K562 (cell line): ENCODE measurements at regions not wholly inside any gene's neighbourhood (a gene's known extent, or its start where the extent isn't known, plus 50 kb on each side); places are given as distances from the start of the nearest gene placed in this dataset.

ENCODE experiments used
- ATAC-seq: fragments of 200-7000 bp; cut with Tn5 transposase; 3 replicates; pipeline ENCODE4 v1.9.1; 2020; ENCODE audit warnings: moderate library complexity
- BruUV-seq: library from RNA; stranded (reverse); fragments of 400-500 nt; replicated peaks from 2 replicates; lab custom pipeline; 2021; lab: Mats Ljungman, UMichigan
- CTCF ChIA-PET: fragments of 300-600 bp; formaldehyde crosslinking; extraction: SDS; loops from one replicate; lab custom pipeline; 2021; ENCODE audit warnings: low intra/inter-chr PET ratio; lab: Yijun Ruan, JAX
- POLR2A ChIA-PET: fragments of 300-600, 350-650 bp; sonication (Branson Sonifier 250); formaldehyde crosslinking; extraction: SDS; loops from one replicate; lab custom pipeline; 2021; ENCODE audit warnings: antibody characterized with exemption, inconsistent platforms; lab: Yijun Ruan, JAX
- DNase-seq, 4 experiments: peaks; one replicate each; pipeline versions ENCODE4 v3.0.0 to v3.0.0-alpha.2; 2011 to 2018; ENCODE audit warnings: low spot score in 3 of 4, mixed read lengths in 3 of 4; ENCODE audit errors: extremely low read depth in 1 of 4
- FAIRE-seq: peaks from 2 replicates; lab custom pipeline; 2011; peaks lifted over from hg19 to GRCh38; lab: Jason Lieb, UNC
- H2AFZ ChIP-seq: 2 replicates; pipeline ENCODE4 v1.6.0; 2011; ENCODE audit warnings: low read depth, low read length, control low read depth, inconsistent platforms
- H3K27ac ChIP-seq: fragments of 200-600 bp; 3 replicates; pipeline ENCODE4 v1.8.0; 2011; ENCODE audit warnings: low read depth, mild to moderate bottlenecking, control low read depth, inconsistent platforms, low read length, moderate library complexity, mixed read lengths; ENCODE audit errors: extremely low read depth
- H3K27me3 ChIP-seq, 2 experiments: fragments of 300-600 bp in 1 of 2; 2 replicates in 1 of 2; 3 replicates in 1 of 2; pipeline versions ENCODE4 v1.6.0 to v1.8.0; 2011; ENCODE audit warnings: inconsistent platforms in 2 of 2, low read length in 2 of 2, mild to moderate bottlenecking in 1 of 2, mixed read lengths in 1 of 2, moderate library complexity in 1 of 2; ENCODE audit not compliant: control insufficient read depth in 2 of 2, insufficient read depth in 2 of 2
- H3K36me3 ChIP-seq: fragments of 300-600 bp; 3 replicates; pipeline ENCODE4 v1.8.0; 2011; ENCODE audit warnings: mild to moderate bottlenecking, low read length, inconsistent platforms; ENCODE audit not compliant: control insufficient read depth, insufficient read depth
- H3K4me1 ChIP-seq, 2 experiments: fragments of 200-600 bp in 1 of 2; replicated peaks in 1 of 2; 2 replicates in 1 of 2; 3 replicates in 1 of 2; pipeline versions ENCODE4 v1.5.1 to v1.8.0; 2011; ENCODE audit warnings: inconsistent platforms in 2 of 2, low read length in 2 of 2, mild to moderate bottlenecking in 1 of 2, mixed read lengths in 1 of 2, moderate library complexity in 1 of 2; ENCODE audit not compliant: control insufficient read depth in 2 of 2, insufficient read depth in 2 of 2
- H3K4me2 ChIP-seq: 2 replicates; pipeline ENCODE4 v1.6.1; 2011; ENCODE audit warnings: low read length, control low read depth, inconsistent platforms, mixed read lengths; ENCODE audit not compliant: insufficient read depth
- H3K4me3 ChIP-seq: fragments of 200-600 bp; sonication (generic), shearing (Covaris generic); 2 replicates; pipeline ENCODE4 v1.5.1; 2016; ENCODE audit warnings: control low read depth, inconsistent platforms
- H3K79me2 ChIP-seq: fragments of 200-600 bp; 3 replicates; pipeline ENCODE4 v1.8.0; 2011; ENCODE audit warnings: low read length, inconsistent platforms; ENCODE audit not compliant: control insufficient read depth, insufficient read depth
- H3K9ac ChIP-seq, 2 experiments: 2 replicates each; pipeline versions ENCODE4 v1.6.0 to v1.6.1; 2011; ENCODE audit warnings: low read depth in 2 of 2, low read length in 2 of 2, control low read depth in 1 of 2, inconsistent platforms in 1 of 2, mild to moderate bottlenecking in 1 of 2, mixed read lengths in 1 of 2; ENCODE audit not compliant: insufficient read depth in 1 of 2
- H3K9me1 ChIP-seq: one replicate; pipeline ENCODE4 v1.6.0; 2011; ENCODE audit warnings: inconsistent platforms, mild to moderate bottlenecking, low read length, moderate library complexity; ENCODE audit not compliant: control insufficient read depth, insufficient read depth
- H3K9me3 ChIP-seq: replicated peaks from 2 replicates; pipeline ENCODE4 v1.5.1; 2011; ENCODE audit warnings: low read depth, low read length, inconsistent platforms; ENCODE audit not compliant: control insufficient read depth, insufficient read depth
- H4K20me1 ChIP-seq: replicated peaks from 2 replicates; pipeline ENCODE4 v1.6.1; 2011; ENCODE audit warnings: low read length, inconsistent platforms, mixed read lengths; ENCODE audit not compliant: control insufficient read depth, insufficient read depth
- ASH1L ChIP-seq: fragments of 450-650 bp; IDR thresholded peaks from 2 replicates; pipeline ENCODE4 v1.6.1; 2018; ENCODE audit warnings: borderline replicate concordance, mild to moderate bottlenecking, low read depth; ENCODE audit not compliant: partially characterized antibody
- ATF3 ChIP-seq, 2 experiments: fragments of 450-650 bp in 1 of 2; sonication (generic) in 1 of 2; formaldehyde crosslinking in 1 of 2; IDR thresholded peaks in 1 of 2; conservative IDR thresholded peaks in 1 of 2; 2 replicates each; pipeline versions ENCODE4 v1.6.1 to v1.8.1; 2016 to 2023; ENCODE audit warnings: mild to moderate bottlenecking in 2 of 2, moderate library complexity in 2 of 2, inconsistent platforms in 1 of 2, missing genetic modification reagents in 1 of 2
- CEBPG ChIP-seq, 3 experiments: fragments of 200-800 bp in 1 of 3; sonication (Bioruptor generic) in 1 of 3; sonication (generic) in 1 of 3; formaldehyde crosslinking in 1 of 3; IDR thresholded peaks in 2 of 3; conservative IDR thresholded peaks in 1 of 3; 2 replicates each; pipeline versions ENCODE4 v1.6.1 to v1.8.0; 2016 to 2022; ENCODE audit warnings: missing compliant biosample characterization in 2 of 3, missing genetic modification characterization in 2 of 3, mild to moderate bottlenecking in 1 of 3, missing genetic modification reagents in 1 of 3
- CSDE1 ChIP-seq, 2 experiments: fragments of 450-650 bp; IDR thresholded peaks; 2 replicates each; pipeline ENCODE4 v1.6.1; 2016; ENCODE audit warnings: mild to moderate bottlenecking in 1 of 2
- FOSL1 ChIP-seq: fragments of 200-800 bp; sonication (Bioruptor generic); conservative IDR thresholded peaks from 2 replicates; pipeline ENCODE4 v1.6.1; 2016; ENCODE audit warnings: missing genetic modification characterization, missing compliant biosample characterization
- JUND ChIP-seq, 2 experiments: IDR thresholded peaks; 2 replicates in 1 of 2; 3 replicates in 1 of 2; pipeline ENCODE4 v1.6.1; 2011; ENCODE audit warnings: borderline replicate concordance in 2 of 2, low read depth in 2 of 2, low read length in 2 of 2, improper control_type of control experiment in 1 of 2, missing biosample characterization in 1 of 2, missing genetic modification characterization in 1 of 2, missing genetic modification reagents in 1 of 2
- MCM5 ChIP-seq: fragments of 450-650 bp; IDR thresholded peaks from 2 replicates; pipeline ENCODE4 v1.6.1; 2016; ENCODE audit warnings: low read depth
- PTRF ChIP-seq: fragments of 450-650 bp; IDR thresholded peaks from 2 replicates; pipeline ENCODE4 v1.6.1; 2016; ENCODE audit warnings: mild to moderate bottlenecking, missing genetic modification characterization, missing compliant biosample characterization
- TFAP4 ChIP-seq: sonication (generic); formaldehyde crosslinking; IDR thresholded peaks from 2 replicates; pipeline ENCODE4 v1.8.0; 2022; ENCODE audit warnings: missing genetic modification reagents, mild to moderate bottlenecking, moderate library complexity, borderline replicate concordance
- ZNF384 ChIP-seq: IDR thresholded peaks from 2 replicates; pipeline ENCODE4 v1.6.1; 2012; ENCODE audit warnings: low read depth, low read length, improper control_type of control experiment
- WGBS: fragments of 100-300 bp; shearing (Covaris generic); methylation state at CpG from one replicate; pipeline ENCODE4 v1.1.6; 2016; ENCODE audit warnings: low coverage, mixed read lengths; ENCODE audit not compliant: insufficient coverage; ENCODE audit errors: missing lambda C conversion rate; 5-methylcytosine and 5-hydroxymethylcytosine counted together
- in situ Hi-C: fragments of 300-500 bp; cut with MboI; formaldehyde crosslinking; loops from 4 replicates; pipeline ENCODE4 v1.15.0; 2018; ENCODE audit warnings: inconsistent platforms, mixed read lengths
- intact Hi-C: fragments of 100-400 bp; cut with micrococcal nuclease; formaldehyde crosslinking; loops from 2 replicates; pipeline ENCODE4 v1.14.2; 2022

- CTCF ChIA-PET: no interaction called here
- Histone ChIP-seq H3K9me1 (no peaks in the 10 kb centered on the region), H3K9ac (no peak overlapping the region), H3K4me2 (no peak overlapping the region)
- DNase-seq: peak in 1 of 4 experiments; percentile 22
- TF ChIP-seq PTRF (tag): no peak
- no peak for TF ChIP-seq ASH1L
- peak; percentile 74 for TF ChIP-seq FOSL1 (tag)
- TF ChIP-seq ZNF384: peak; percentile 60; the same call in 1 of the 2 replicates
- no peak; the same call in 1 of the 2 replicates for TF ChIP-seq CEBPG (CRISPR knock-in tag; IDR thresholded peaks at IDR 0.05)
- 0 out of 4 replicates have a peak, but pooled peaks of 1 of the 2 experiments have one; percentile 30 for TF ChIP-seq CEBPG (tag; conservative IDR thresholded peaks at IDR 0.05 in 1 of 2, IDR thresholded peaks at IDR 0.05 in 1 of 2)
- no peak for TF ChIP-seq CSDE1 (IDR thresholded peaks at IDR 0.05)
- TF ChIP-seq TFAP4: no peak
- TF ChIP-seq JUND (IDR thresholded peaks at IDR 0.05; ENCODE audit: borderline replicate concordance, low read depth, low read length): peak; percentile 34; the same call in 1 of the 2 replicates
- no peak for TF ChIP-seq JUND (tag; IDR thresholded peaks at IDR 0.05; ENCODE audit: borderline replicate concordance, low read depth, low read length)
- TF ChIP-seq ATF3 (IDR thresholded peaks at IDR 0.05): peak; percentile 43
- TF ChIP-seq ATF3 (CRISPR knock-in tag; conservative IDR thresholded peaks at IDR 0.05): no peak
- no peak for TF ChIP-seq MCM5
- TF ChIP-seq, all 486 proteins: peak for 5
- H3K4me1 ChIP-seq: peaks cover 0 to 12% of the 10 kb centered on the region in 2 experiments; a peak in 3 of 5 replicates
- intact Hi-C loops: no loop called here
- ATAC-seq (0 out of 3 replicates have a peak, but pooled peaks have one; percentile 27), FAIRE-seq (peak; percentile 79)
- no peak overlapping the region for H3K4me3 ChIP-seq
- no peaks in the 10 kb centered on the region for H3K79me2 ChIP-seq
- no TSS peak for BruUV-seq
- H3K9me3 ChIP-seq: no peaks in the 10 kb centered on the region
- no peak overlapping the region for H2AFZ ChIP-seq
- POLR2A ChIA-PET: interaction anchor here (0.7 to 1.1 kb wide), 2 partner anchors 34 to 75 kb away, joined by 3 read pairs; no protein-coding TSS in a partner anchor
- H4K20me1 ChIP-seq: no peaks in the 10 kb centered on the region
- 52% methylated on average over 4 of the region's 4 CpGs for WGBS
- in situ Hi-C loops: no loop called here
- no peaks in the 10 kb centered on the region for H3K27me3 ChIP-seq
- H3K27ac ChIP-seq: no peak overlapping the region
- H3K36me3 ChIP-seq: no peaks in the 10 kb centered on the region
Measured at GRCh38 chr2:39488450-39488849, 51.4 kb upstream of the MAP4K3 start.
